ENCODE measurements at regions not wholly inside any gene's neighbourhood (a gene's known extent, or its start where the extent isn't known, plus 50 kb on each side); places are given as distances from the start of the nearest gene placed in this dataset.

DNA sequence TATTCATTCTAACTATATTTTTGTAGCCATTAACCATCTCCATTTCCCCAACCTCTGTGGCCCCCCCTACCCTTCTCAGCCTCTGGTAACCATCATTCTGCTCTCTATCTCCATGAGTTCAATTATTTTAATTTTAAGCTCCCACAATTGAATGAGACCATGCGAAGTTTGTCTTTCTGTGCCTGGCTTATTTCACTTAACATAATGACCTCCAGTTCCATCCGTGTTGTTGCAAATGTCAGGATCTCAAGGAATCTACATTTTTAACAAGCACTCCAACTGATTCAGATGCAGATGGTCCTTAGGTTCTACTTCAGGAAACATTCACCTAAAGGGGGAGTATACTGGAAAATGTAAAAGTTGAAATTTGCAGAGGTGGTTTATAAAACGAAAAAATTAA is 60.2 kb upstream of the PTPN12 start:
- no peak overlapping the region for H3K4me3 ChIP-seq
- H3K9me3 ChIP-seq, result no peaks in the 10 kb centered on the region
- no peak for DNase-seq
- intact Hi-C loops (cut with DNase I), result no loop called here
- 86 to 94% methylated on average over 3 of the region's 3 CpGs for WGBS, 2 donors
- H3K27ac ChIP-seq, result no peak overlapping the region
- no peaks in the 10 kb centered on the region for H3K36me3 ChIP-seq
- H3K27me3 ChIP-seq, result no peaks in the 10 kb centered on the region
- TF ChIP-seq POLR2A (IDR thresholded peaks at IDR 0.05) (no peak), POLR2AphosphoS5 (IDR thresholded peaks at IDR 0.05) (no peak), EP300 (IDR thresholded peaks at IDR 0.05) (no peak), CTCF (IDR thresholded peaks at IDR 0.05) (no peak)
- H3K4me1 ChIP-seq, result peaks cover 0 to 6% (median 0%) of the 10 kb centered on the region in 4 donors

DNA sequence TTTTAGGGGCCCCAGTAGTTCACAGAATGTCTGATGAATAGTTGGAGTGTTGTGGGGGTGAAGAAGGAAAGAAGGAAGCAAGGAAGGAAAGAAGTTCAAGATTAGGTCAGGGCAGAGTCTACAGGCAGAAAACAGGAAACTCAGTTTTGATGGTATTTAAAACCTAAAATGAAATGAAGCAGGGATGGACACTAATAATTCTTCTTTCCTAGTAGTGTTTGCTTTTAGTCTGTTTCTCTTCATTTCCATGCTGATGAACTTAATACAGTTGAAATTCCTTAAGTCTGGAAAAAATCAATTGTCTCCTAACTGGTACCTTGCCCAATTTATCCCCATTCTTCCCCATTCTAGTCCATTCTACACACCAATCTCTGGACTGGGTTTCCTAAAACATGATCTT is 59.0 kb upstream of the GSAP start:
- intact Hi-C loops (cut with DNase I), result no loop called here
- Histone ChIP-seq H3K27me3 (no peaks in the 10 kb centered on the region), H3K36me3 (no peaks in the 10 kb centered on the region), H3K9me3 (no peaks in the 10 kb centered on the region), H3K27ac (peak overlapping the region in 2 of 4 donors; percentile 17 to 28), H3K4me1 (peaks cover 0 to 6% (median 0%) of the 10 kb centered on the region in 4 donors), H3K4me3 (no peak overlapping the region)
- TF ChIP-seq CTCF (IDR thresholded peaks at IDR 0.05), result no peak
- TF ChIP-seq POLR2A (IDR thresholded peaks at IDR 0.05), result no peak
- TF ChIP-seq POLR2AphosphoS5 (IDR thresholded peaks at IDR 0.05), result no peak
- no peak for TF ChIP-seq EP300 (IDR thresholded peaks at IDR 0.05)
- no peak for DNase-seq

DNA sequence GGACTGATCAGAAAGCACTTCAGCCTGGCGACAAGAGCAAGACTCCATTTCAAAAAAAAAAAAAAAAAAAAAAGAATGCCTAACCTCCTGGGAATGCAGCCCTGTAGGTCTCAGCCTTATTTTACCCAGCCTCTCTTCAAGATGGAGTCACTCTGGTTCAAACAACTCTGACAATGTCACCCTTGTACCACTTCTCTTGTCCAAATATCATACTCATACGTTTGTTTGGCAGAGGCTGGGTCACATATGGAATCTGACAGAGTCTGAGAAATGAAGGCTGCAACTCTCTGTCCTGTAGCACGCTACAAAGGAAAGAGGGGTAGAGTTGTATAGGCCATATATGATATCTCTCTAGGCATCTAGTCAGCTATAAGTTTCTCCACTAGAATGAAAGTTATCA is 58.6 kb upstream of the GSAP start:
- Histone ChIP-seq H3K27me3 (no peaks in the 10 kb centered on the region), H3K27ac (peak overlapping the region in 2 of 4 donors; percentile 17 to 28), H3K36me3 (no peaks in the 10 kb centered on the region), H3K4me1 (peaks cover 0 to 6% (median 0%) of the 10 kb centered on the region in 4 donors), H3K9me3 (no peaks in the 10 kb centered on the region), H3K4me3 (no peak overlapping the region)
- TF ChIP-seq CTCF (IDR thresholded peaks at IDR 0.05) (no peak), POLR2A (IDR thresholded peaks at IDR 0.05) (no peak), EP300 (IDR thresholded peaks at IDR 0.05) (no peak), POLR2AphosphoS5 (IDR thresholded peaks at IDR 0.05) (no peak)
- intact Hi-C loops (cut with DNase I), result no loop called here
- 83 to 84% methylated on average over 3 of the region's 3 CpGs for WGBS, 2 donors
- no peak for DNase-seq

DNA sequence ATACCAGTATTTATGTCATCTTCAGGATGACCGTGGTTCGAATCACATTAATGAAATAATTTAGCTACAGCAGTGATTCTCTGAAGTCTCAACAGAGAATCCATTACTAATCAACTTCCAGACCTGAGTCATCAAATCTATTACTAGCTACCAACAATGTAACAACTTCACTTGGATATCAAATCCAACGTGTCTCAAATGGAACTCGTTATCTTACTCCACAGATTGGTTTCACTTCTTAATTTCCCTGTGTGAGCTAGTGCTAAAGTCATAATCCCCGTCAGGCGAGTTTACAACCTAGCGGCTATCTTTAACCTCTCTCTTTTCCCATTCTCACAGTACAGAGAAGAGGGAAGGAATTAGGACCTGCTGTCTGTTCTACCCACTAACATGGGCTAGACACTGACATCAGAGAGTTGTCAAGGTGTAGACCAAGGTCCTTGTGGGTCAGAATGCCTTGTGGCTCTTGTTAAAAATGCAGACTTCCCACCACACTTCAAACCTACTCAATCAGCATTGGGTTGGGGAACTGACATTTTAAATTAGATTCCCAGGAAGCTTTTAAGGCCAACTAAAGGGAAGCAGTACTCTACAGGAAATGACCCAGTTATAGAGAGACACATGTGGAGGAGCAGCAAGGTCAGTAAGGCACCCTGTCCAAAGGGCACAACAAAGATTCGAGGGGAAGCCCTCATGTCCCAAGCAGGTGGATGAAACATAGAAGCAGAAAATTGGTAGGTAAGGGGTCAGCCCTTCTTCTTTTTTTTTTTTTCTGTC is 57.3 kb upstream of the GSAP start:
- Histone ChIP-seq H3K4me3 (no peak overlapping the region), H3K27ac (no peak overlapping the region), H3K27me3 (no peaks in the 10 kb centered on the region), H3K4me1 (peaks cover 0 to 6% (median 0%) of the 10 kb centered on the region in 4 donors), H3K36me3 (no peaks in the 10 kb centered on the region), H3K9me3 (no peaks in the 10 kb centered on the region)
- WGBS, 2 donors, result 41 to 72% methylated on average over 8 of the region's 8 CpGs
- intact Hi-C loops (cut with DNase I), result no loop called here
- TF ChIP-seq CTCF (IDR thresholded peaks at IDR 0.05) (no peak), POLR2AphosphoS5 (IDR thresholded peaks at IDR 0.05) (no peak), EP300 (IDR thresholded peaks at IDR 0.05) (no peak)
- no peak for DNase-seq

GRCh38 chr7:77469927-77470326 is 53.8 kb upstream of the GSAP start:
- WGBS, 2 donors, result 94 to 97% methylated on average over 1 of the region's 1 CpG
- Histone ChIP-seq H3K27me3 (no peaks in the 10 kb centered on the region), H3K4me1 (peaks cover 0 to 3% (median 0%) of the 10 kb centered on the region in 4 donors), H3K27ac (no peak overlapping the region), H3K4me3 (no peak overlapping the region), H3K36me3 (no peaks in the 10 kb centered on the region), H3K9me3 (no peaks in the 10 kb centered on the region)
- DNase-seq, result no peak
- intact Hi-C loops (cut with DNase I), result no loop called here
- no peak for TF ChIP-seq CTCF (IDR thresholded peaks at IDR 0.05)
- TF ChIP-seq POLR2A (IDR thresholded peaks at IDR 0.05), result no peak
- no peak for TF ChIP-seq POLR2AphosphoS5 (IDR thresholded peaks at IDR 0.05)
- TF ChIP-seq EP300 (IDR thresholded peaks at IDR 0.05), result no peak
